DMS 273 (cell line): ENCODE measurements at regions not wholly inside any gene's neighbourhood (a gene's known extent, or its start where the extent isn't known, plus 50 kb on each side); places are given as distances from the start of the nearest gene placed in this dataset.
A peak's percentile ranks its signal among the peaks of the same experiment; 100 is the strongest.

Source experiments
- DNase-seq: peaks from one replicate; lab custom pipeline; 2025; ENCODE audit not compliant: unreplicated experiment; lab: John Stamatoyannopoulos, UW

- no peak for DNase-seq
Measured at GRCh38 chr9:126218359-126219125, 108.1 kb upstream of the MVB12B start.

GRCh38 chr9:126219166-126219565, 107.5 kb upstream of the MVB12B start:
- DNase-seq, result no peak

GRCh38 chr9:126219648-126220063, 107.0 kb upstream of the MVB12B start:
- no peak for DNase-seq

GRCh38 chr9:126221480-126221879, 105.1 kb upstream of the MVB12B start:
- no peak for DNase-seq

GRCh38 chr9:126222363-126222834, 104.2 kb upstream of the MVB12B start:
- DNase-seq, result no peak

GRCh38 chr9:126222835-126223431, 103.7 kb upstream of the MVB12B start:
- no peak for DNase-seq

GRCh38 chr9:126223798-126224531, 102.7 kb upstream of the MVB12B start:
- DNase-seq, result no peak

GRCh38 chr9:126225611-126226609, 100.7 kb upstream of the MVB12B start:
- no peak for DNase-seq

GRCh38 chr9:126226991-126227936, 99.4 kb upstream of the MVB12B start:
- DNase-seq, result no peak

GRCh38 chr9:126228111-126228780, 98.4 kb upstream of the MVB12B start:
- DNase-seq, result no peak

GRCh38 chr9:126228781-126229444, 97.7 kb upstream of the MVB12B start:
- DNase-seq, result peak; percentile 90

GRCh38 chr9:126229501-126229900, 97.1 kb upstream of the MVB12B start:
- DNase-seq, result no peak

GRCh38 chr9:126230692-126231091, 95.9 kb upstream of the MVB12B start:
- DNase-seq, result no peak

- DNase-seq, result no peak
Measured at GRCh38 chr9:126232461-126232860, 94.2 kb upstream of the MVB12B start.

- no peak for DNase-seq
Measured at GRCh38 chr9:126233175-126233574, 93.5 kb upstream of the MVB12B start.

GRCh38 chr9:126233913-126234525, 92.6 kb upstream of the MVB12B start:
- DNase-seq, result no peak

- no peak for DNase-seq
Measured at GRCh38 chr9:126234681-126235335, 91.8 kb upstream of the MVB12B start.
